HG03135 (cell line): ENCODE measurements at regions not wholly inside any gene's neighbourhood (a gene's known extent, or its start where the extent isn't known, plus 50 kb on each side); places are given as distances from the start of the nearest gene placed in this dataset.
A peak's percentile ranks its signal among the peaks of the same experiment; 100 is the strongest.
"Not testable (repeated sequence)": the region's sequence is repeated elsewhere in the genome, so short reads cannot be mapped to it uniquely, and the experiment has no call there.

Source experiments
- ATAC-seq: cut with Tn5 transposase; IDR thresholded peaks from one replicate; pipeline ENCODE4 v1.9.1; 2021; ENCODE audit warnings: mild to moderate bottlenecking, moderate library complexity; ENCODE audit not compliant: unreplicated experiment

DNA sequence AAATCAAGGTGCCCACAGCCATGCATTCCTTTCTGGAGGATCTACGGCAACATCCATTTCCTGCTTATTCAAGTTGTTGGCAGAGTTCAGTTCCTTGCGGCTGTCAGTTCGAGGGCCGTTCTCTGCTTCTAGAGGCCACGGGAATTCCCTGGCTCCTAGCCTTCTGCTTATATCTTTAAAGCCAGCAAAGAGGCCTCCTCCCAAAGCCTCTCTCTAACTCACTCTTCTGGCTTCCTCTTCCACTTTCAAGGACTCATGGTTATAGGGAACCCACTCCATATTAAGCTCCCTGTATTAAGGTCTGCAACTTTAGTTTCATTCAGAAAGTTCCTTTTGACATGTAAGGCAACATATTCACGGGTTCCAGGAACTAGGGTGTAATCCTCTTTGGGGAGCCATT, 150.1 kb upstream of the RMP24 start:
- no peak for ATAC-seq

DNA sequence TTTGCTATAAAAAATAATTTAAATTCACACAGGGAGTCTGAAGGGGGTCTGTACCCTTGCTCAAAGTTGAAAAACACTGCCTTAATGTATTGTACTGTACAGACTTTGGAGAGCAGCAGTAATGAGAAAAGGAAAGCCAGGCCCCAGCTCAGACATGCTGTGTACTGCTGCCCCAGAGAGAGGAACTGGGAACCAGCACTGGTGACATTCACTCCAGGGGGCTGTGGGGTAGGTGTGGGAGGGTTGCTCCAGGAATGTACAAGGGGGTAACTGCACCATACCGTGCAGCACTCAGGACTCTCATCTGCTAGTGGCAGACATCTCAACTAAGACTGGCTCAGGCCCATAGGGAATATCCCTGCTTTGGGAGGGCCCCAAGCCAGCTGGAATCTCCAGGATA, 146.0 kb upstream of the RMP24 start:
- no peak for ATAC-seq

DNA sequence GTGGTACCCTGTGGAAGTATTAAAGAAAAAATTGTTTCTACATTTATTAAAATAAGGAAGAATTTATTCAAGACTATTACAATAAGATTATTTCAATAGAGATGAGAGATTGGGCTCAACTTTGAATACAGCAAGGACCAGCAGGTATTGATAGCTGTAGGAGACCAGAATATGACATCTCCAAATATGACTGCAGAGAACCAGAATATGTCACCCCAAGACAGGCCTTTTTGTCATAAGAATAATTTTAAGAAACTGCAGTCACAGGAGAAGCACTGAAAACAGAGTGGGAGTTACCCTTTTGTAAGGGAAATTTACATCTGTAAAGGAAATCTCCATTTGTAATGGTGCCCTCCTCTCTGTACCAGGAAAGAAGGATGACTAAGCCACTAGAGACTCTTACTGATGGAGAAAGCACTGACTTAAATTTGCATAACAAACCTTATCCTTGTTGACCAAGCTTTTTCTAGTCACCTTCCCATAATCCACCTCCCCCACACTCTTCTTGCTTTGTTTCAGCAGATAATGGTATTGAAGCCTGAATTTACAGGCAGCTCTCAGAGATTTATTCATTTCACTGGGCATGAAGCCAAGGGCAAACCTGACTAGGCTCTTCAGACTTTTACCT, 145.1 kb upstream of the RMP24 start:
- ATAC-seq = no peak

DNA sequence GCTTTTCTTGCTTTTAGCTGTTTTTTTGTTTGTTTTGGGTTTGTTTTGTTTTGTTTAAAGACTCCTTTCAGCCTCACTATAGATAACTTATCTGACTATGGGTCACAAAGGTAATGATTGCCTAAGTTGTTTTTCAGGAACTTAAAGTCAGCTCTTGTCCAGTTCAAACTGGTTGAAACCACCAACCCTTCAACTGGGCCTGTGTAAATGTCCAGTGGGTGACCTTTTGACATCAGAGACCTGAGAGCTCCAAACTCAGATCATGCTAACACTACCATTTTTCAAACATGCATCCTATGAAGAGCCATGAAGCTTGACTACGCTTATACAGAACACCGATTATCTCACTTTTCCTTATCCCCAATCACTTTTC, 144.6 kb upstream of the RMP24 start:
- ATAC-seq = no peak

DNA sequence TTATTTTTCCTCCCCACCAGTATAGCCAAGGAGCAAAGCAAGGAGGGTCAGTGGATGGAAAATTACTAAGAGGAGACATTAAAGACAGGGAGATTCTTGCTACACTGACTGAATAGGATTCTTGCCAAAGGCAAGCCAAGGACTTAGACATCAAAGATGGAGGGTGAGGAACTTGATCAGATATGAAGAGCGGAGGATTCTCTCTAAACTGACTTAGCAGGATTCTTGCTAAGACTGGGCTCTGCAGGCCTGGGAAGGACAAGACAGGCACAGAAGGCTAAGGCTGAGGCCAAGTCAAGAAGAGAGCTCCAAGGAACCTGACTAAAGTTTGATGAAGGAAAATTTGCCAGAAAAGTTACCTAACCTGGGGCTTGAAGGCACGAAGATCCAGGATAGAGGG, 143.9 kb upstream of the RMP24 start:
- no peak for ATAC-seq

DNA sequence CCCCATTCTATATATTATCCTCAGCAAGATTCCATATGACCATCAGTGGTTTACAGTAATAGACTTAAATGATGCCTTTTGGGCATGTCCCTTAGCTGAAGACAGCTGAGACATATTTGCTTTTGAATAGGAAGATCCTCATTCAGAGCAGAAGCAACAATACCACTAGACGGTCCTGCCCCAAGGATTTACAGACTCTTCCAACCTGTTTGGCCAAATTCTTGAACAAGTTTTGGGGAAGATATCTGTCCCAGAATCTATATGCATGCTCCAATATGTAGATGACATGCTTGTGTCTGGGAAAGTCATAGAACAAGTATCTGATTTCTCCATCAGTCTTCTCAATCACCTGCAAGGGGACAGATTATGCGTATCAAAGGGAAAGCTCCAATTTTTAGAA, 137.1 kb upstream of the RMP24 start:
- no peak for ATAC-seq

DNA sequence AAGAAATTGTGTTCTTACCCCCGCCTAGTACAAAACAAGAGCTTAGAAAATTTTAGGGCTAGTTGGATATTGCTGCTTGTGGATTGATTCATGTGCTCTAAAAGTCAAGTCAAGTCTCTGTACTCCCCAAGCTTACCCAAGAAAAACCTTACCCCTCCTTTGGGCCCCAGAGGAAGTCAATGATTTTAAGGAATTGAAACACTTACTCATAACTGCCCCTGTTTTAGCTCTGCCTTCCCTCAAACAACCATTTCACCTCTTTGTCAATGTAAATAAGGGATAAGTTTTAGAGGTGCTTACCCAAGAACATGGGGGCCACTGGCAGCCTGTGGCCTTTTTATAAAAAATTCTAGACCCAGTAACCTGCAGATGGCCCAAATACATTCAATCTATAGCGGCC, 136.6 kb upstream of the RMP24 start:
- peak; percentile 83 for ATAC-seq

DNA sequence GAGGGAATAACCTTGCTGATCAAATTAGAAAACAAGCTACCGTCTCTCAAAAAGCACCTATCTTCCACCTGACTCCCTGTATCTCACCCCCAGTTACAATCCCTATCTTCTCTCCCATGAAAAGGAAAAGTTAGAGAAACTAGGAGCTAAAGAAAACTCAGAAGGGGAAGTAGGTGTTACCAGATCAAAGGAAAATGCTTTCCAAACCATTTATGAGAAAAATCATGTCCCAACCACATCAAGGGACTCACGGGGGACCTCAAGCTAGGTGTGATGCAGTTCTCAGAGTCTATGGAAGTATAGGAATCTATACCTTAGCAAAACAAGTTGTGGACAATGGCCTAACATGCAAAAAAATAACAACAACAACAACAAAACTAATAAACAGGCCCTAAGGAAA, 135.5 kb upstream of the RMP24 start:
- no peak for ATAC-seq

DNA sequence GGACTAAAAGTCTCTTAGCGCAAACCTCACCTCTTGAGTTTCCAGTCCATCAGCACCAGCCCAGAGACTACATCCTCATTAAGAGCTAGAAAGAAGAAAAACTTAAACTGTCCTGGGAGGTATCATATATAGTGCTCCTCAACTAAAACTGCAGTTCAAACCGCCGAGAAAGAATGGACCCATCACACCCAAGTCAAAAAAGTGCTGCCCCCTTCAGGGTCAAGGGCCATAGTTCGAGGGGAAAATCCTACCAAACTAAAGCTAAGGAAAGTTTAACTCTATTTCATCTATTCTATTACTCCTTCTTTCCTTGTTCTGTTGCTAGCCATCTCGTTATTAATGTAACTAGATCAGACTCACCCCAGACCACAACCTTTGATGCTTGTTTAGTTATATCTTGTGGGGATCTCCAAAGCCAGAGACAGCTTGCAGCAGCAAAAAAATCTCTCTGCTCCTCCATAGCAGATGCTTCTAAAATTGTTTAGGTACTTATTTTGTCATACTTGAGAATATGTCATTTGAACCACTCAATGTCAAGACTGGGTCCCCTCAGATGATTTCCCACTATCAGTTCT, 134.5 kb upstream of the RMP24 start:
- ATAC-seq = no peak

DNA sequence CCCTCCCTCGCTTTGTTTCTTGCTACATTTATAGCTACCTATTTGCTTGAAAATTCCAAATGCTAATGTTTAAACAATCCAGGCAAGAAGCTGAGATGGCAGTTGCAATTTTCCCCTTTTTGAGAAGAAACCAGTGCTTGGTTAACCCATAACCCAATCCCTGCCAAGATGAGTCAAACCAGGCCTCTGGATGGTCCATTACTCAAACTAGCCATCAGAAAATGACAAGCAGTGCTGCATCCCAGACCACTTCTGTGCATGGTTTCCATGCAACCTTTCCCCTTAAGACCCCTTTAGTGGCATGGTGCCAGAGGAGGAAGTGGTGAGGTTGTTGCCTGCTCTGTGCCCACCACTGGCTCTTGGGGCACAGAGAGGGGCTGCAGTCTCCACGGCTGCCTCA, 131.2 kb upstream of the RMP24 start:
- ATAC-seq = no peak

DNA sequence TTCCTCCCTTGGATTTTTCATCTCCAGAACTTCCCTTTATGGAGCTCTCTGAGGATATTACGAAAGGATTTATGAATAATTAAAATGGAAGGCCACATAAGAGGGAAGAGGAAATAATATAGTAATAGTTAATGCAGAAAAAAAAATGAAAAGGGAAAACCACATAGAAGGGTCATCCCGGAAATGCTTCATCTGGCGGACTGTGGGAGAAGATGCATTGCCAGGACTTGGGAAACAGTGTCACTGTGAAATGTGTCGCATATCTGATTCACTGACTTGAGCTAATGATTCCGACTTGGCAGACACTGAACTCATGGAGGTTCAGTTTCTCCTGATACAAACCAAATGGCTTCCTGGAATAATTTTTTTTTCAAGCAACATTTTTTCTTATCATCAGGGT, 129.9 kb upstream of the RMP24 start:
- ATAC-seq = no peak

DNA sequence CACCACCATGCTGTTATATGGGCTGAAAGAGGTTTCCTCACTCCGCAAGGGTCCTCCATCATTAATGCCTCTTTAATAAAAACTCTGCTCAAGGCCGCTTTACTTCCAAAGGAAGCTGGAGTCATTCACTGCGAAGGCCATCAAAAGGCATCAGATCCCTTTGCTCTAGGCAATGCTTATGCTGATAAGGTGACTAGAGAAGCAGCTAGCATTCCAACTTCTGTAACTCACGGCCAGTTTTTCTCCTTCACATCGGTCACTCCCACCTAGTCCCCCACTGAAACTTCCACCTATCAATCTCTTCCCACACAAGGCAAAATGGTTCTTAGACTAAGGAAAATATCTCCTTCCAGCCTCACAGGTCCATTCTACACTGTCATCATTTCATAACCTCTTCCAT, 124.2 kb upstream of the RMP24 start:
- not testable (repeated sequence) for ATAC-seq

DNA sequence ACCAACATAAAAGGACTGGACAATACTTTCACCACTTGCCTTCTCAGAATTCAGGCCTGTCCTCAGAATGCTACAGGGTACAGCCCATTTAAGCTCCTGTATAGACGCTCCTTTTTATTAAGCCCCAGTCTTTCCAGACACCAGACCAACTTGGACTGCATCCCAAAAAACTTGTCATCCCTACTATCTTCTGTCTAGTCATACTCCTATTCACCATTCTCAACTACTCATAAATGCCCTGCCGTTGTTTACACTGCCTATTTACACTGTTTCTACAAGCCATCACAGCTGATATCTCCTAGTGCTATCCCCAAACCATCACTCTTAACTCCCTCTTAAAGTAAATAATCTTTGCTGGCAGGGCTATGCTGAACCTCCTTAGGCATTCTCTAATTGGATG, 123.2 kb upstream of the RMP24 start:
- ATAC-seq = not testable (repeated sequence)

DNA sequence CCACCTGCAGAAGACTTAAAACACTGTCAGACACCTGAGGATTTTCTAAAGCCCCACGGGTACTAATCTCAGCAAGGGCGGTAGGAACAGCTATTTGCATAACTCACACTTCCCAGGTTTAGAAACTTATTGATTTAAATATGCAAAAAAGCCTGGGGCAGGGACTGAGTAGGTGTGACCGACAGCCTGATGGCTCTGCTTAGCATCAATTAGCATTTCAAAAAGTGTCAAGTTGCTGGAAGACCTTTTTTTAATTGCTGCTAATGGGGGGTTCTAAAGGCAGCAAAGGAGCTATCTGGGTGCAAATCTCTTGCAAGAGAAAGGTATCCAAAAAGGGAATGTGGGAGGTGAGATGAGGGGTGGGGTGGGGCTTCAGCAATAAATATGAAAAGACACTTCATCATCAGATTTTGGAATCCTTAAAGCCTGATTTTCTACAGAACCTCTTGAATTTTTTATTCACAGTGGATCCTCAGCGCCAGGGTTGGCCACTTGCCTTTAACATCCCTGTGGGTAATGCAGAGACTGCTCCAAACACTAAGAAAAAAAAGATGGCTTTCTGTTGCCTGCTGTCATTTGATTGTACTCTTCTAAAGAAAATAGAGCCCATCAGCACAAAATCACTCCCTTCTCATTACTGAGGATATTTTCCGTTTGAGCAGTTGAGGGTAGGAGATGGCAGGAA, 121.1 kb upstream of the RMP24 start:
- no peak for ATAC-seq

DNA sequence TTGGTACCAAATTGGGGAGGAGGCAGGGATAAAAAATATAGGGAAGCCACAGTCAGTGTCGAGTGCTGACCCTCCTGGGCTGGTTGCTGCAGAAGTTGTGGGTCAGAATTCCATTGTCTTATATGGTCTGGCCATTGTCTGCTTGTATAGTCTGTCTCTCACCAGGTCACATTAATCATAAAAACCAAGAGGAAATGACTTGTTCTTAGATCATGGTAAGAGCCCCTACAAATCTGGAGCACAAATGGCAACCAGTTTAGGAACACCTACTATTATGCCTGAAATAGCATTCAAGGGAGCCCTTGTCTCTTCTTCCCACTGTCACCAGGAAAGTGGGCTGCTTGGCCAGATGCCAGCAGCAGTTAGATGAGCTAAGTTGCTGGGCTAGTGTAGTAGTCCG, 119.7 kb upstream of the RMP24 start:
- ATAC-seq = no peak

DNA sequence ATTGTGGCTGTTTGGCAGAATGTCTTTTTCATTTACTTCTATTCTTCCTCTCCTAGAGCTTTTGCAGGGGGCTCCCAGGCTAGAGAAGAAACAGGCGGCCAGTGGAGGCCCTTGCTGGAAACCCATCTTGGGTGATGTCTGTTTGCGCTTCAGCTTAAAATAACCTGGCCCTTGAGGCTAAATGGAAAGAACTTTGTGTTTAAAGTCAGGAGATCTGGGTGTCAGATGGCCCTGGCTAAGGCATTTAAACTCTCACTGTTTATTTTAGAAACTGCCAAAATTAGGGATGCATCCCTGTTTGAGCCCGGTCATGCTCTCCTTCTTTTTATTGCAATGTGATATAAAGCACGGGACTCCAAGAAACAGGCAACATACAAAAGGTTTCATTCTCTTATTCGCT, 118.4 kb upstream of the RMP24 start:
- ATAC-seq = no peak

DNA sequence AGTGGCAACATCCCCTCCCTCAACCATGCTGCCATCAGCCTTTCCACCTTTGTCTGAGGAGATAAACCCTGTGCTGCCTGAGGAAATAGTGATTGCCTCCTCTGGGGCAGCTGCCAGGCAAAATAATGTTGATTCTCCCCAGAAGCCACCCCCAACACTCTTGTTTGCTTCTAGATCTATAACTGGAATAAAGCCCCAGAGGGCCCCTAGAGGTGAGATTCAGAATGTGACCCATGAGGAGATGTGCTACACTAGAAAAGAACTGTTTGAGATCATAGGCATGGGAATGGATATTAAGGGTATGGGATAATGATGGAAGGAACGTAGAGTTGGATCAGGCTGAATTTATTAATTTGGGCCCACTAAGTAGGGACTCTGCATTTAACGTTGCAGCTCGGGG, 116.3 kb upstream of the RMP24 start:
- no peak for ATAC-seq

DNA sequence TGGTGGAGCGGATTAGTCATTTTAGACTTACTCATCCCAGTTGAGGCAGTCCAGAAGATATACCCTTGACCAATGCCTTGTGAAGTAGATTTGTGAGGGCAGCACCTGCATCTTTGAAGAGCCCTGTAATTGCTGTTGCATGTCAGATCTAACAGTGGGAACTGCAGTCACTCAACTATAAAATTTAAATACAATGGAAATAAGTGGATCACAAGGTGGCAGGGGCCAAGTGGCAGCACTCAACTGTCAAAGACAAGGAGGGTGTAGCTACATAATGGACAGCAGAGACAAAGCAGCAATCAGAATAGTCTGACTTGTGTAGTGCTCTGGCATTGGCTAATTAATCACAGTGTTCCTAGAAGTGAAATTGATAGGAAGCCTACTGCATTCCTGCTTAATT, 115.8 kb upstream of the RMP24 start:
- ATAC-seq = not testable (repeated sequence)

DNA sequence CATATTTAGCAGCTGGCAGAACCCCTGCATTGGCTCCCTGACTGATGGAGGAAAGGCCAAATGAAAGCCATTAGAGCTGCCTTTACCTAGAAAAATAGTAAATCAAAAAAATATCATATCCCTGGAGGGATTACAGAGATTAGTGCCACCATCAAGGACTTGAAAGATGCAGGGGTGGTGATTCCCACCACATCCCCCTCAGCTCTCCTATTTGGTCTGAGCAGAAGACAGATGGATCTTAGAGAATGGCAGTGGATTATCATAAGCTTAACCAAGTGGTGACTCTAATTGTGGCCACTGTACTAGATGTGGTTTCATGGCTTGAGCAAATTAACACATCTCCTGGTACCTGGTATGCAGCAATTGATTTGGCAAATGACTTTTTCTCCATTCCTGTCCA, 114.9 kb upstream of the RMP24 start:
- not testable (repeated sequence) for ATAC-seq

DNA sequence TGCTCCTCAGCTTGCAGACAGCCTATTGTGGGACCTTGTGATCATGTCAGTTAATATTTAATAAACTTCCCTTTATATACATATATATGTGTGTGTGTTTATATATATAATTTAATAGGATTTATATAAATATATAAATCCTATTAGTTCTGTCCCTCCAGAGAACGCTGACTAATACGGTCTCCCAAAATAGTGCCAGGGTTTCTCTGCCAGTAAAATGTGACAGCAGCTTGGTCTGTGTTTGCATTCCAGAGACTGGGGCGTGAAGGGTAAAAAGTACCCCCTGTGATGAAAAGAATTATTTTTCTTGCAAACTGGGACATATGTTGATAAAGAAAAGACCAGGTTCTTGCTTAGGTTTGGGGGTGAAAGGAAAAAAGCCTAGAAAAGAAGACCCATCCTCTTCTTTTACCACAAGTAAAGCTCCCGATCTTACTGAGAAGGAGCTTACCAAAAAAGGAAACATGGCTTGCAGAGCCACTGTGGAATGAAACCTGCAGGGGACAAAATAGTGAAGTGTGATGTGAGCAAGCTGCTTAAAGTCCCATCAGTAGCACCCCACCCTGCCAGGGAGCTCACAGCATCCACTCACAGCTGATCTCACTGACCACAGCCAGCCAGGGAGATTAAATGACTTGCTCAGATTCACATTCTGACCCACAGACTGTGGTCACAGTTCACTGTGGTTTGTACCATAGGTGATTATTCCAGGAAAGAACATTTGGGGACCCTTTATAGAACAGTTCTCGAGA, 110.9 kb upstream of the RMP24 start:
- ATAC-seq = no peak

DNA sequence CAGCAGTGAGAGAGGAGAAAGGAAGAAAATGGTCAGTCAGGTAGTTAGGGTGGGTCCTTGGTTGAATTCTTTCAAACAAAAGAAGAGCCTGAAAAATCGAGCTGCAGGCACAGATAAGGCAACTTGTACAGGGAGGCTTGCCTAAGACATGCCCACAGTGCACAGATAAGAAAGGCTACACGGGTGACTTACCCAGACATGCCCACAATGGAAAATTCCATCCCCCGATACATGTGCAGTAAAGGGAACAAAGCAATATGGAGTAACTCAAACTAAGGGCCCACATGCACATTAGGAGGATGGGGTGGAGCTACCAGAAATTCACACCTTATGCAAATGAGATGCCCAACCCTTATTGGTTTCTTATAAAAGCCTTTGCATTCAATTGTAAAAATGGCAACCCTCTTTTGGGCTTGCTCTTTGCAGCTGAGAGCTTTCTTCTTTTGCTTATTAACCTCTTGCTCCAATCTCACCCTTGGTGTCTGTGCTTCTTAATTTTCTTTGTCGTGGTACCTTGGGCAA, 110.3 kb upstream of the RMP24 start:
- no peak for ATAC-seq

DNA sequence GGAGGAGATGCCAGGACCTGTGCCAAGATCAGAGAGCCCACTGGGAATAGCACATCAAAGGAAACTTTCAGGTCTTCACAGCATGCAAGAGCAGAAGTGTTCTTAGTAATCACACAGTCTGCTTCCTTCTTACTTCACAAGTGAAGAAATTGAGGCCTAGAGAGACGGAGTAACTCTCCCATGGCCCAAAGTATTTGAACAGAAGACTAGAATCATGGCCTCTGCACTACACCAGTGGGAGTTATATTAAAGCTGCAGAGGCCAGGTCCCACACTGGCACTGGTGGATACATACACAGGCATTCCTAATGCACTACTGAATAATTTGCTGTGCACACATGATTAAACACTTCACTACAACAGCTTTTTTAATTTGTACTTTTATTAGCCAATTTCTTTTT, 107.6 kb upstream of the RMP24 start:
- ATAC-seq = no peak
